ENCODE measurements at regions not wholly inside any gene's neighbourhood (a gene's known extent, or its start where the extent isn't known, plus 50 kb on each side); places are given as distances from the start of the nearest gene placed in this dataset.

GRCh38 chr2:219918944-219919343, 291.5 kb downstream of the SLC4A3 start:
- Histone ChIP-seq H3K4me1 (ENCODE audit: insufficient read depth, low read length) (no peaks in the 10 kb centered on the region), H3K9me3 (ENCODE audit: control insufficient read depth, insufficient read depth, low read length) (no peaks in the 10 kb centered on the region), H3K9ac (ENCODE audit: low read depth, low read length) (no peak overlapping the region), H3K36me3 (ENCODE audit: insufficient read depth, low read length) (no peaks in the 10 kb centered on the region)

GRCh38 chr2:219919506-219919905, 292.1 kb downstream of the SLC4A3 start:
- H3K4me1 ChIP-seq (ENCODE audit: insufficient read depth, low read length) = no peaks in the 10 kb centered on the region
- no peak overlapping the region for H3K9ac ChIP-seq (ENCODE audit: low read depth, low read length)
- no peaks in the 10 kb centered on the region for H3K9me3 ChIP-seq (ENCODE audit: control insufficient read depth, insufficient read depth, low read length)
- no peaks in the 10 kb centered on the region for H3K36me3 ChIP-seq (ENCODE audit: insufficient read depth, low read length)

- H3K4me1 ChIP-seq (ENCODE audit: insufficient read depth, low read length) = no peaks in the 10 kb centered on the region
- H3K9me3 ChIP-seq (ENCODE audit: control insufficient read depth, insufficient read depth, low read length) = no peaks in the 10 kb centered on the region
- H3K36me3 ChIP-seq (ENCODE audit: insufficient read depth, low read length) = no peaks in the 10 kb centered on the region
- no peak overlapping the region for H3K9ac ChIP-seq (ENCODE audit: low read depth, low read length)
These were observed 302.4 kb downstream of the SLC4A3 start for GRCh38 chr2:219929835-219930234.

GRCh38 chr2:219939647-219940046, 312.2 kb downstream of the SLC4A3 start:
- Histone ChIP-seq H3K36me3 (ENCODE audit: insufficient read depth, low read length) (no peaks in the 10 kb centered on the region), H3K9me3 (ENCODE audit: control insufficient read depth, insufficient read depth, low read length) (no peaks in the 10 kb centered on the region), H3K4me1 (ENCODE audit: insufficient read depth, low read length) (no peaks in the 10 kb centered on the region), H3K9ac (ENCODE audit: low read depth, low read length) (no peak overlapping the region)

GRCh38 chr2:219944866-219945265, 317.4 kb downstream of the SLC4A3 start:
- no peak overlapping the region for H3K9ac ChIP-seq (ENCODE audit: low read depth, low read length)
- H3K4me1 ChIP-seq (ENCODE audit: insufficient read depth, low read length) = no peaks in the 10 kb centered on the region
- H3K36me3 ChIP-seq (ENCODE audit: insufficient read depth, low read length) = no peaks in the 10 kb centered on the region
- no peaks in the 10 kb centered on the region for H3K9me3 ChIP-seq (ENCODE audit: control insufficient read depth, insufficient read depth, low read length)

- H3K9me3 ChIP-seq (ENCODE audit: control insufficient read depth, insufficient read depth, low read length) = no peaks in the 10 kb centered on the region
- no peaks in the 10 kb centered on the region for H3K36me3 ChIP-seq (ENCODE audit: insufficient read depth, low read length)
- no peaks in the 10 kb centered on the region for H3K4me1 ChIP-seq (ENCODE audit: insufficient read depth, low read length)
- no peak overlapping the region for H3K9ac ChIP-seq (ENCODE audit: low read depth, low read length)
These were observed 318.6 kb downstream of the SLC4A3 start for GRCh38 chr2:219946021-219946420.

- Histone ChIP-seq H3K9ac (ENCODE audit: low read depth, low read length) (no peak overlapping the region), H3K4me1 (ENCODE audit: insufficient read depth, low read length) (no peaks in the 10 kb centered on the region), H3K9me3 (ENCODE audit: control insufficient read depth, insufficient read depth, low read length) (no peaks in the 10 kb centered on the region), H3K36me3 (ENCODE audit: insufficient read depth, low read length) (no peaks in the 10 kb centered on the region)
These were observed 319.1 kb downstream of the SLC4A3 start for GRCh38 chr2:219946529-219946928.

GRCh38 chr2:219947575-219947974, 320.1 kb downstream of the SLC4A3 start:
- H3K4me1 ChIP-seq (ENCODE audit: insufficient read depth, low read length) = no peaks in the 10 kb centered on the region
- H3K9ac ChIP-seq (ENCODE audit: low read depth, low read length) = no peak overlapping the region
- H3K9me3 ChIP-seq (ENCODE audit: control insufficient read depth, insufficient read depth, low read length) = no peaks in the 10 kb centered on the region
- no peaks in the 10 kb centered on the region for H3K36me3 ChIP-seq (ENCODE audit: insufficient read depth, low read length)

- Histone ChIP-seq H3K9ac (ENCODE audit: low read depth, low read length) (no peak overlapping the region), H3K36me3 (ENCODE audit: insufficient read depth, low read length) (no peaks in the 10 kb centered on the region), H3K9me3 (ENCODE audit: control insufficient read depth, insufficient read depth, low read length) (no peaks in the 10 kb centered on the region), H3K4me1 (ENCODE audit: insufficient read depth, low read length) (no peaks in the 10 kb centered on the region)
These were observed 321.6 kb downstream of the SLC4A3 start for GRCh38 chr2:219949053-219949452.

- no peaks in the 10 kb centered on the region for H3K4me1 ChIP-seq (ENCODE audit: insufficient read depth, low read length)
- H3K36me3 ChIP-seq (ENCODE audit: insufficient read depth, low read length) = no peaks in the 10 kb centered on the region
- no peak overlapping the region for H3K9ac ChIP-seq (ENCODE audit: low read depth, low read length)
- no peaks in the 10 kb centered on the region; the same call in 1 of the 2 replicates for H3K9me3 ChIP-seq (ENCODE audit: control insufficient read depth, insufficient read depth, low read length)
These were observed 323.7 kb downstream of the SLC4A3 start for GRCh38 chr2:219951099-219951498.

GRCh38 chr2:219954331-219954730, 326.9 kb downstream of the SLC4A3 start:
- Histone ChIP-seq H3K9me3 (ENCODE audit: control insufficient read depth, insufficient read depth, low read length) (peaks cover 6% of the 10 kb centered on the region; the same call in 1 of the 2 replicates), H3K36me3 (ENCODE audit: insufficient read depth, low read length) (no peaks in the 10 kb centered on the region), H3K9ac (ENCODE audit: low read depth, low read length) (no peak overlapping the region), H3K4me1 (ENCODE audit: insufficient read depth, low read length) (no peaks in the 10 kb centered on the region)

GRCh38 chr2:219957820-219958219, 330.4 kb downstream of the SLC4A3 start:
- Histone ChIP-seq H3K9ac (ENCODE audit: low read depth, low read length) (no peak overlapping the region), H3K36me3 (ENCODE audit: insufficient read depth, low read length) (no peaks in the 10 kb centered on the region), H3K9me3 (ENCODE audit: control insufficient read depth, insufficient read depth, low read length) (peaks cover 6% of the 10 kb centered on the region; the same call in 1 of the 2 replicates), H3K4me1 (ENCODE audit: insufficient read depth, low read length) (no peaks in the 10 kb centered on the region)

GRCh38 chr2:219958941-219959340, 331.5 kb downstream of the SLC4A3 start:
- no peaks in the 10 kb centered on the region for H3K4me1 ChIP-seq (ENCODE audit: insufficient read depth, low read length)
- H3K9ac ChIP-seq (ENCODE audit: low read depth, low read length) = no peak overlapping the region
- H3K9me3 ChIP-seq (ENCODE audit: control insufficient read depth, insufficient read depth, low read length) = peaks cover 6% of the 10 kb centered on the region; the same call in 1 of the 2 replicates
- no peaks in the 10 kb centered on the region for H3K36me3 ChIP-seq (ENCODE audit: insufficient read depth, low read length)

GRCh38 chr2:219959471-219959870, 332.0 kb downstream of the SLC4A3 start:
- peaks cover 5% of the 10 kb centered on the region for H3K4me1 ChIP-seq (ENCODE audit: insufficient read depth, low read length)
- H3K9ac ChIP-seq (ENCODE audit: low read depth, low read length) = no peak overlapping the region
- peaks cover 6% of the 10 kb centered on the region; the same call in 1 of the 2 replicates for H3K9me3 ChIP-seq (ENCODE audit: control insufficient read depth, insufficient read depth, low read length)

GRCh38 chr2:219961947-219962498, 334.6 kb downstream of the SLC4A3 start:
- H3K9ac ChIP-seq (ENCODE audit: low read depth, low read length) = no peak overlapping the region
- H3K9me3 ChIP-seq (ENCODE audit: control insufficient read depth, insufficient read depth, low read length) = 0 out of 2 replicates have a peak, but pooled peaks cover 6% of the 10 kb centered on the region
- peaks cover 25% of the 10 kb centered on the region for H3K4me1 ChIP-seq (ENCODE audit: insufficient read depth, low read length)
- H3K36me3 ChIP-seq (ENCODE audit: insufficient read depth, low read length) = no peaks in the 10 kb centered on the region

More at GRCh38 chr2:219959471-219959870, 332.0 kb downstream of the SLC4A3 start:
- H3K36me3 ChIP-seq (ENCODE audit: insufficient read depth, low read length) = no peaks in the 10 kb centered on the region

Data from ES-I3 (cell line).